IPS DF 4.7 (cell line): ENCODE measurements at regions not wholly inside any gene's neighbourhood (a gene's known extent, or its start where the extent isn't known, plus 50 kb on each side); places are given as distances from the start of the nearest gene placed in this dataset.

Experiments
- DNase-seq: peaks from one replicate; pipeline ENCODE4 v3.0.0-alpha.2; 2013; ENCODE audit warnings: low spot score; ENCODE audit errors: extremely low read depth

GRCh38 chr1:57748719-57749118, 324.9 kb upstream of the DAB1 start:
- DNase-seq: no peak

GRCh38 chr1:57747818-57748217, 324.0 kb upstream of the DAB1 start:
- DNase-seq: no peak

GRCh38 chr1:57741521-57741920, 317.7 kb upstream of the DAB1 start:
- DNase-seq: no peak

GRCh38 chr1:57736940-57737339, 313.1 kb upstream of the DAB1 start:
- no peak for DNase-seq

- DNase-seq: no peak
Observed at GRCh38 chr1:57729181-57729580, 305.3 kb upstream of the DAB1 start.

- no peak for DNase-seq
Observed at GRCh38 chr1:57727121-57727520, 303.3 kb upstream of the DAB1 start.

- no peak for DNase-seq
Observed at GRCh38 chr1:57725318-57725717, 301.5 kb upstream of the DAB1 start.

- DNase-seq: no peak
Observed at GRCh38 chr1:57724535-57724934, 300.7 kb upstream of the DAB1 start.

GRCh38 chr1:57722285-57722978, 298.6 kb upstream of the DAB1 start:
- DNase-seq: no peak

GRCh38 chr1:57721001-57721400, 297.1 kb upstream of the DAB1 start:
- no peak for DNase-seq

GRCh38 chr1:57719274-57719673, 295.4 kb upstream of the DAB1 start:
- DNase-seq: no peak

GRCh38 chr1:57713501-57713900, 289.6 kb upstream of the DAB1 start:
- DNase-seq: no peak

- DNase-seq: no peak
Observed at GRCh38 chr1:57712846-57713245, 289.0 kb upstream of the DAB1 start.

GRCh38 chr1:57711326-57711725, 287.5 kb upstream of the DAB1 start:
- no peak for DNase-seq

- no peak for DNase-seq
Observed at GRCh38 chr1:57707631-57708030, 283.8 kb upstream of the DAB1 start.

GRCh38 chr1:57704811-57705210, 281.0 kb upstream of the DAB1 start:
- DNase-seq: no peak

GRCh38 chr1:57704231-57704630, 280.4 kb upstream of the DAB1 start:
- DNase-seq: no peak

GRCh38 chr1:57696904-57697303, 273.0 kb upstream of the DAB1 start:
- no peak for DNase-seq

GRCh38 chr1:57696043-57696442, 272.2 kb upstream of the DAB1 start:
- DNase-seq: no peak

GRCh38 chr1:57686306-57686705, 262.4 kb upstream of the DAB1 start:
- no peak for DNase-seq

GRCh38 chr1:57683037-57683942, 259.4 kb upstream of the DAB1 start:
- DNase-seq: no peak

- no peak for DNase-seq
Observed at GRCh38 chr1:57678138-57678537, 254.3 kb upstream of the DAB1 start.

- DNase-seq: no peak
Observed at GRCh38 chr1:57675776-57676175, 251.9 kb upstream of the DAB1 start.
